ENCODE measurements at regions not wholly inside any gene's neighbourhood (a gene's known extent, or its start where the extent isn't known, plus 50 kb on each side); places are given as distances from the start of the nearest gene placed in this dataset.

- intact Hi-C loops (cut with micrococcal nuclease) = no loop called here
Measured at GRCh38 chr2:163528640-163529217, 207.1 kb downstream of the FIGN start.

GRCh38 chr2:163527381-163527780 lies 208.4 kb downstream of the FIGN start:
- POLR2A ChIA-PET = no interaction called here
- ATAC-seq (ENCODE audit: low read depth) = no peak
- intact Hi-C loops (cut with micrococcal nuclease) = no loop called here
- no peak overlapping the region for H3K27ac Mint-ChIP-seq
- no peaks in the 10 kb centered on the region for H3K27me3 Mint-ChIP-seq
- Histone ChIP-seq H2AFZ (ENCODE audit: insufficient read depth, low read depth, low read length, poor library complexity, severe bottlenecking) (no peak overlapping the region), H3K4me3 (ENCODE audit: control extremely low read depth in 1 of 5, extremely low read depth in 1 of 5, insufficient read depth in 1 of 5, low read depth in 2 of 5, low read length in 4 of 5) (no peak overlapping the region), H3K9ac (ENCODE audit: low read length) (no peak overlapping the region), H3K4me1 (ENCODE audit: control insufficient read depth in 2 of 2, insufficient read depth in 2 of 2, low read length in 2 of 2) (no peaks in the 10 kb centered on the region), H3K9me3 (ENCODE audit: control extremely low read depth in 1 of 3, control insufficient read depth in 2 of 3, insufficient read depth in 1 of 3, low read length in 2 of 3) (peaks cover 0 to 1% (median 0%) of the 10 kb centered on the region in 3 donors), H3K27ac (ENCODE audit: low read length in 2 of 2) (no peak overlapping the region), H3K36me3 (replicated peaks in 1 of 2; ENCODE audit: control extremely low read depth in 1 of 2, control insufficient read depth in 1 of 2, extremely low read depth in 1 of 2, insufficient read depth in 2 of 2, low read length in 1 of 2) (no peaks in the 10 kb centered on the region), H3K27me3 (replicated peaks in 1 of 4; ENCODE audit: control extremely low read depth in 1 of 4, control insufficient read depth in 3 of 4, insufficient read depth in 4 of 4, low read length in 3 of 4) (no peaks in the 10 kb centered on the region), H3K79me2 (ENCODE audit: control insufficient read depth, insufficient read depth, low read length) (no peaks in the 10 kb centered on the region), H3K4me2 (replicated peaks; ENCODE audit: low read depth, low read length, poor library complexity, severe bottlenecking) (no peak overlapping the region), H4K20me1 (ENCODE audit: control insufficient read depth, insufficient read depth, low read length, poor library complexity, severe bottlenecking) (no peaks in the 10 kb centered on the region)
- no peak overlapping the region for H3K4me3 Mint-ChIP-seq
- no peaks in the 10 kb centered on the region for H3K4me1 Mint-ChIP-seq
- no peak for DNase-seq
- no peak for TF ChIP-seq CTCF (IDR thresholded peaks at IDR 0.05)
- TF ChIP-seq EZH2 (IDR thresholded peaks at IDR 0.05; ENCODE audit: borderline replicate concordance, insufficient read depth, low read depth, low read length, poor library complexity, severe bottlenecking) = no peak
- CTCF ChIA-PET = no interaction called here
- H3K9me3 Mint-ChIP-seq (ENCODE audit: insufficient read depth) = peaks cover 6% of the 10 kb centered on the region

More at GRCh38 chr2:163528640-163529217, 207.1 kb downstream of the FIGN start:
- Histone ChIP-seq H3K27ac (ENCODE audit: low read length in 2 of 2) (no peak overlapping the region), H3K4me3 (ENCODE audit: control extremely low read depth in 1 of 5, extremely low read depth in 1 of 5, insufficient read depth in 1 of 5, low read depth in 2 of 5, low read length in 4 of 5) (no peak overlapping the region), H3K79me2 (ENCODE audit: control insufficient read depth, insufficient read depth, low read length) (no peaks in the 10 kb centered on the region), H3K9ac (ENCODE audit: low read length) (no peak overlapping the region), H3K36me3 (replicated peaks in 1 of 2; ENCODE audit: control extremely low read depth in 1 of 2, control insufficient read depth in 1 of 2, extremely low read depth in 1 of 2, insufficient read depth in 2 of 2, low read length in 1 of 2) (no peaks in the 10 kb centered on the region), H3K4me1 (ENCODE audit: control insufficient read depth in 2 of 2, insufficient read depth in 2 of 2, low read length in 2 of 2) (no peaks in the 10 kb centered on the region), H3K4me2 (replicated peaks; ENCODE audit: low read depth, low read length, poor library complexity, severe bottlenecking) (no peak overlapping the region), H2AFZ (ENCODE audit: insufficient read depth, low read depth, low read length, poor library complexity, severe bottlenecking) (no peak overlapping the region), H3K27me3 (replicated peaks in 1 of 4; ENCODE audit: control extremely low read depth in 1 of 4, control insufficient read depth in 3 of 4, insufficient read depth in 4 of 4, low read length in 3 of 4) (no peaks in the 10 kb centered on the region), H3K9me3 (ENCODE audit: control extremely low read depth in 1 of 3, control insufficient read depth in 2 of 3, insufficient read depth in 1 of 3, low read length in 2 of 3) (peaks cover 0 to 1% (median 0%) of the 10 kb centered on the region in 3 donors), H4K20me1 (ENCODE audit: control insufficient read depth, insufficient read depth, low read length, poor library complexity, severe bottlenecking) (no peaks in the 10 kb centered on the region)
- CTCF ChIA-PET = no interaction called here
- Mint-ChIP-seq H3K9me3 (ENCODE audit: insufficient read depth) (peaks cover 6% of the 10 kb centered on the region), H3K27ac (no peak overlapping the region), H3K4me1 (no peaks in the 10 kb centered on the region), H3K27me3 (no peaks in the 10 kb centered on the region), H3K4me3 (no peak overlapping the region)
- POLR2A ChIA-PET = no interaction called here
- WGBS (ENCODE audit: insufficient coverage) = no CpG with 5 or more reads among the region's 1 CpG
- TF ChIP-seq CTCF (IDR thresholded peaks at IDR 0.05) (no peak), EZH2 (IDR thresholded peaks at IDR 0.05; ENCODE audit: borderline replicate concordance, insufficient read depth, low read depth, low read length, poor library complexity, severe bottlenecking) (no peak)
- no peak for DNase-seq
- no peak for ATAC-seq (ENCODE audit: low read depth)
